NCI-H1092 (cell line): ENCODE measurements at regions not wholly inside any gene's neighbourhood (a gene's known extent, or its start where the extent isn't known, plus 50 kb on each side); places are given as distances from the start of the nearest gene placed in this dataset.
A peak's percentile ranks its signal among the peaks of the same experiment; 100 is the strongest.
"Not testable (repeated sequence)": the region's sequence is repeated elsewhere in the genome, so short reads cannot be mapped to it uniquely, and the experiment has no call there.

Source experiments
- DNase-seq: peaks from one replicate; lab custom pipeline; 2025; lab: John Stamatoyannopoulos, UW

GRCh38 chr7:118418433-118418832, 193.9 kb downstream of the ANKRD7 start:
- DNase-seq, result no peak

GRCh38 chr7:118420888-118421287, 196.4 kb downstream of the ANKRD7 start:
- no peak for DNase-seq

- DNase-seq, result no peak
Measured at GRCh38 chr7:118429141-118429540, 204.6 kb downstream of the ANKRD7 start.

DNA sequence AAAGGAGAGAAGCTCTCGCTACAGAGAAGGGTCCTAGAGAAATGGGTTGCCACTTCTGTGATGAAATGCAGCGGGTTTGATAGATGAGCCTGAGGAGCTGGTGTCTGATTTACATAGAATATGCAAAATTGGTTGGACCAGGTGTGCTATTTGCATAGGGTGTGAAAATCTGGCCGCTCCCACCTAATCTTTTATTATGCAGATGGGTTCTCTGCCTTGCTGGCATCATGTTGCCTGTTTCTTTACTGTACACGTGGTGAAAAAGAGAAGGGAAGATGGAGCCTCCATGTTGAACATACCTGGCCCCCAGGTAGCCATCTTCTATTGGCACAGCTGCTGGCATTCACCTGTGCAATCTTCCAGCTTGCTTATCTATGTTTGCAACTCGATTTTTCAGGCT, 212.2 kb downstream of the ANKRD7 start:
- no peak for DNase-seq

GRCh38 chr7:118449030-118449429, 224.5 kb downstream of the ANKRD7 start:
- DNase-seq, result not testable (repeated sequence)

DNA sequence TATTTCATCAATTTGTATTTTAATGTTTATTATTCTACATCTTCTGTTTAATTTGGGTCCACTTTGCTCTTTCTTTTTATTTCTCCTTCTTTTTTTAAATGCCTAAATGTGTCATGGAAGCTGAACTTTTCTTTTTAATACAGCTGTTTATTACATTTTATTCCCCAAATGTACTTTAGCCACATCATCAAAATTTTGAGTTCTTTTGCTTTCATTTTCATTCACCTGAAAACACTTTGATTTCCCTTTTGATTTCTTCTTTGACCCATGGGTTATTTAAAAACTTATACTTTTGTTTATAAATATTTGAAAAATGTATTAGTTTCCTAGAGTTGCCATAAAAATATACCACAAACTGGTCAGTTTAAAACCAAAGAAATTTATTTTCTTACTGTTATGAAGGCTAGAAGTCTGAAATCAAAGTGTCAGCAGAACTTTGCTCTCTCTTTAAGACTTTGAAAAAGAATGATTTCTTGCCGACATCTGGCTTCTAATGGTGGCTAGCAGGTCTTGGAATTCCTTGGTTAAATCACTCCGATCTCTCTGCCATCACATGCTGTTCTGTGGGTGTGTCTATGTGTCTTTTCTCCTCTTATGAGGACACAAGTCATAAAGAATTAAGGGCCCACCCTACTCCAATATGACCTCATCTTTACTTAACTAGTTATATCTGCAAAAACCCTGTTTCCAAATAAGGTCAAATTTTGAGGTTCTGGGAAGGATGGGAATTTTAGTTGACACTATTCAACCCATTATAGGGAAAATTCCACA, 225.5 kb downstream of the ANKRD7 start:
- DNase-seq, result no peak

- no peak for DNase-seq
Measured at GRCh38 chr7:118452128-118452527, 227.6 kb downstream of the ANKRD7 start.

DNA sequence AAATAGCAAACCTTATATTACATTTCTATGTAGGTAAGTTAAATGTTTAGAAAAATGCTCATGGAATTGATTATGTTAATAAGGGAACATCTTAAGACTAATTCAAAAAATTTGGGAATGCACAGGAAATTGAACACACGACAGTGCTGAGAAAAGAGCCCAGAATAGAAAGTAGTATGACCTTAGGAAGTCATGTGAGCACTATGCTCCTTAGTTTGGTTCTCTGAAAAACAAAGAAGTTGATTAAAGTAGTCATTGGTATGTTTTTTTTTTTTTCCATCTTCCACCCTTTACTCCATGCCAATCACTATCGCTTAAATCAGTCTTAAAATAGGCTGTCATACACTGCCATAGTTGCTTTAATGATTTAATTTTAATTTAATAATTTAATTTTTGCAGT, 242.9 kb downstream of the ANKRD7 start:
- no peak for DNase-seq

DNA sequence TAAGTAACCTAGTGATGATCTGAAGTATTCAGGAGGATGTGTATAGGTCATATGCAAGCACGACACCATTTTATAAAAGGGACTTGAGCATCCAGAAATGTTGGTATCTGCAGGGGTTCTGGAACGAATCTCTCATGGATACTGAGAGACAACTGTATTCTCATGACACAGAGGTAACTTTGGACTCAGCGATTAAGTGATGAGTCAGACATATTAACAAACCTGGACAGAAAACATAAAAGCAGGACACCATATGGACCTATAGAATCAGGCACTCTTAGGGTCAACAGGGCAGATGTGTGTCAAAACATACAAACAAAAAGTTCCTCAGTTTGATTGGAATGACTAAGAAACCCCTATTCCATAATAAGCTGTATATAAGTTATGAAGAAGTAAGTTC, 248.1 kb downstream of the ANKRD7 start:
- DNase-seq, result no peak

DNA sequence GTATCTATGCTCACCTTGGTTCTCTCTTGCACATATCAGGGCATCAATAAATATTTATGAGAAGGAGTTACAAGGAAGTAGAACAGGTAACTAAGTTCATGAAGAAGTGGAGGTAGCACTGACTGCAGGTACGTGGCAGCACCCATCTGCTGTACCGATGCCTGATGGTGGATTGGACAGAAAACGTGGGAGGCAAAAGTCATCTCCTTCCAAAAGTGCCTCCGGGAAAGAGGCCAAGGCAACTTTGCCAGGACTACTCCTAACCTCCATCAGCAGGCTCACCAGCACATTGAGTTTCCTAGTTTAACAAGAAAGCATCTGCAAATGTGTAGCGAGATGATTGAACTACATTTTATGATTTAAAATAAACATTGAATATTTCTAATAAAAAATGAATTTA, 248.8 kb downstream of the ANKRD7 start:
- no peak for DNase-seq

- no peak for DNase-seq
Measured at GRCh38 chr7:118476036-118476435, 251.5 kb downstream of the ANKRD7 start.

DNA sequence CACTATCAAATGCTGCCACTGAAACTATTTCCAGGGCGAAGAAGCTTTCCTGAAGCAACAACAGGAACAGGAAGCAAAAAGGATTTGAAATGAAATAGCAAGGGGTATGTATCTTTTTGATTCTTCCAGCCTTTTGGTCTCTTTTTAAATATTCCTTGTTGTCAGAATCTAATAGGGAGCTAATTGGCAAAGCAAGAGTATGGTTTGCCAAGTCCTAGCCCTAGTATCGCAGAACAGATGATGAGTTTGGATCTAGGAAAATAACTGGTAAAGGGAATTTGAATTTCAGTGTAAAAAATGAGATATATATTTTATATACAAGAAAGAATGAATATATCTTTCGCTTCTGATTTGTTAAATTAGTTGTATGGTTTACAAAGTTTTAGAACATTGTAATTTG, 252.5 kb downstream of the ANKRD7 start:
- no peak for DNase-seq

GRCh38 chr7:118478236-118478635, 253.7 kb downstream of the ANKRD7 start:
- DNase-seq, result peak; percentile 29

GRCh38 chr7:118478931-118479330, 254.4 kb downstream of the ANKRD7 start:
- peak; percentile 76 for DNase-seq

GRCh38 chr7:118492466-118492865, 268.0 kb downstream of the ANKRD7 start:
- DNase-seq, result no peak

- no peak for DNase-seq
Measured at GRCh38 chr7:118496138-118496644, 271.7 kb downstream of the ANKRD7 start.

DNA sequence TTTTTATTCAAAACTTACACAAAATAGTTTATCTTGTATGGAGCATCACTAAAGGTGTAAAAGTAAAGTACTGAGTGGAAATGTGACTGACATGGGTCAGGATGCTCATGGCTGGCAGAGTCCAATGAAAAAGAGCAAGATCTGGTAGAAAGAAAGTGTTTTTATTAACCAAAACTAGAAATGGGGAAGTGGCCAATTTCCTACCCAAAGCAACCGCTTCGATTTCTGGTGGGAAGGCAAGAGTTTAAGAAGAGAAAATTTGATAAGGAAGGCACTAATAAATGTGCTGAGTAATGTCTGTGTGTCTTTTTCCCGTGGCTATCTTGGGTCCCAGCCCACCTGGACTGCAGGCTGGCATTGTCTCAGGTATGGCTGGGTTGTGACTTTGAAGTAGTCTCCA, 277.7 kb downstream of the ANKRD7 start:
- no peak for DNase-seq

- DNase-seq, result no peak
Measured at GRCh38 chr7:118511146-118511545, 286.6 kb downstream of the ANKRD7 start.

DNA sequence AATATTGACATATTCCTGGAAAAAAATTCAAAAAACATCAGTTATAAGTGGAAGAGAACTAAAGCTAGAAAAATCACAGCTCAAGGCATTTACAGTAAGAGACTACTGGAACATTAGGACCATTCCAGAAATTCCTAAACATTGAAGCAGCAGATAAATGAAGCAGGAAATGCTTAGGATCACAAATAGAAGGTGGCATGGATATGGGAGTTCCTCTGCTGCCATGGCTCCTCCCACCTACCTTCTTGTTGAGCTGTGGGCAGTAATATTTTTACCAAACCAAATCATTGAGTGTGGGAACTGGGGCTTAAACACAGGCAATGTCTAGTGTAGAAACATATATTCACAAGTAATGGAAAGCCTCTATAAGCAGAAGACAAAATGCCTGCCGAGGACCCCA, 292.8 kb downstream of the ANKRD7 start:
- no peak for DNase-seq

DNA sequence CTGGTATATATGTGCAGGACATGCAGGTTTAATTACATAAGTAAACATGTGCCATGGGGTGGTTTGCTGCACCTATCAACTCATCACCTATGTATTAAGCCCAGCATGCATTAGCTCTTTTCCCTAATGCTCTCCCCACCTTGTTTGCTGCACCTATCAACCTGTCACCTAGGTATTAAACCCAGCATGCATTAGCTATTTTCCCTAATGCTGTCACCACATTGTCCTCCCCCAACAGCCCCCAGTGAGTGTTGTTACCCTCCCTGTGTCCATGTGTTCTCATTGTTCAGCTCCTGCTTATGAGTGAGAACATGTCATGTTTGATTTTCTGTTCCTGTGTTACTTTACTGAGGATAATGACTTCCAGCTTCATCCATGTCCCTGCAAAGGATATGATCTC, 300.5 kb downstream of the ANKRD7 start:
- no peak for DNase-seq

DNA sequence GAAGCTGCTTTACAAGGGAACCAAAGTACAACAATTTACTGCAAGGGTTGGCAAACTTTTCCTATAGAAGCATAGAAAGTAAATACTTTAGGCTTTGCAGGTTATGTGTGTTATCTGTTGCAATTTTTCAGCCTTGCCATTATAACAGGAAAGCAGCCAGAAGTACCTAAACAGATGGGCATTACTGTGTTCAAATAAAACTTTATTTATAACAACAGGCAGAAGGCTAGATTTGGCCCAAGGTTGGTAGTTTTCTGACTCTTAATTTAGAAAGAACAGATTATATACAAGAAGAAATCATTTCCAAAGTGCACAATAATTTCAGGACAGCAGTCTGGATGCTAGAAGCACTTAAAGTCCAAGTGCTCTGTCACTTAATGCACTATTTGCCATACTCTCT, 307.1 kb downstream of the ANKRD7 start:
- DNase-seq, result no peak

GRCh38 chr7:118559207-118559606, 334.7 kb downstream of the ANKRD7 start:
- no peak for DNase-seq

- no peak for DNase-seq
Measured at GRCh38 chr7:118563311-118563710, 338.8 kb downstream of the ANKRD7 start.

- no peak for DNase-seq
Measured at GRCh38 chr7:118572604-118573003, 348.1 kb downstream of the ANKRD7 start.
